Eye (tissue), 1 donor: ENCODE measurements at regions not wholly inside any gene's neighbourhood (a gene's known extent, or its start where the extent isn't known, plus 50 kb on each side); places are given as distances from the start of the nearest gene placed in this dataset.
A peak's percentile ranks its signal among the peaks of the same experiment; 100 is the strongest.

Source experiments
- DNase-seq: peaks from one replicate; pipeline ENCODE4 v3.0.0-alpha.2; 2015

DNA sequence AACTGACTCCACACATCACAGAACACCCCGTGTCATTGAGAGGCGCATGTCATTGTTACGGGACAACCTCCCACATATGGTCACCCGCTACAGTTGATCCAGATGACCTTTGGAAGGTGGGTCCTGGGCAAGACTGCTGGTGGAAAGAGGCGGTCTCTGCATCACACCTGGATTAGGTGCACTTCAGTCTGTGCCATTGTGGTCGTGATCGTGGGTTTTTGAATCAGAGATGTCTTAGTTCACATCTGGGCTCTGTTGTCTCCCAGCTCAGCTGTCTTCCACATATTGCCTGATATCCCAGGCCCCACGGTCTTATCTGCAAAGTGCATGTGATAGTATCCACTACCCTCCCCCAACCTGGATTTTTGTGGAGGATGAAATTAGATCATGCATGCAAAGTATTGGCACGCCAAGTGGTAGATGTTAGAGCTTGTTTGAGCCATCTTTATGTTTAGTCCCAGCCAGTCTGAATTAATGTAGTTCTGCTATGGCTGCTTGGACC lies 208.7 kb upstream of the FOXN3 start:
- no peak for DNase-seq

DNA sequence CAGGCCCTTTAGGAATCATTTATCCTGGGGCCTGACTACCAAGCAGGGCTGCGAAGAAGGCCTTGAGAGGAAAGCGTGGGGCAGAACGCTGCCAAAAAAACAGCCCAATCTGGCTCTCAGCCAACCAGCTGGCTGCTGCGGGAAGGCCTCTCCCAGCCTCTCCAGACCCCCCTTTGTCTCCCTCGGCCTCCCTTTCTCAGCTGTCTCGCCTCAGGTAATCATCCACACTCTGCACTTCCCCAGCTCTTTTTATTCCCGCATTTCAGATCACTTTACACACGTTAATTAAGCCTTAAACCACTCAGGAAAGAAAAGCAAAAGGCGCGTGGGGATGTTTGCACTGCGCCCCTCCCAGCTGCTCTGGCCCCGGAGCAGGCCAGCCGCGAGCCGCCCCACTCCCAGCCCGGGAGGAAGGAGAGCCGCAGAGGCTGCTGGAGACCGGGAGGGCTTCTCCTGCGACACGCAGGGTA lies 208.2 kb upstream of the FOXN3 start:
- DNase-seq: peak; percentile 73

DNA sequence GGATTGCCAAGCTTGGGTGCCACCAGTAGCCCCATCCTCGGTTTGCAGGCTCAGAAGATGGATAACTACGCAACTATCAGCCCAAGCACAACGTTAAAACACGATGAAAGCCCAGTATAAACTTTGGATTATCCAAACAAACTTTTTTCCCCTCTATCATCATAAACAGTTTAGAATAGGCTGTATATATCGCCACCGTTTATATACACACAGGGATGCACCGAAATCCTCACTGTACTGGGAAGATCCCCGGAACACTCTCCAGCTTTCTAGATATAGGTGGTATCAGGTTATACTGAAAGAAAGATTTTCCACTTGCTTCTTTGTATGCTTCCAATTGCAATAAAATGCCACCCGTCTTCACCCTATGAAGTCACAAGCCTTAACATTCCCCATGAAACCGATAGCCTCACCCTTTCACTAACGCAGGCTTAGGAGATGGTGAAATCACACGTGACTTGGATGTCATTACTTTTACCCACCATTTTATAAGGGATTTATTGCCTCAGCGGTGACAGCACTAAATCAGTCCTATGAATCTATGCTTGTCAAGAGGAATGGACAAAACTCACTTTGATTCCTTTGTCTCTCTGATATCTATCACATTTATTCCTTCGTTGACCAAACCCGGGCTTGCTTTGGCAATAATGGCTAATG lies 207.6 kb upstream of the FOXN3 start:
- no peak for DNase-seq

DNA sequence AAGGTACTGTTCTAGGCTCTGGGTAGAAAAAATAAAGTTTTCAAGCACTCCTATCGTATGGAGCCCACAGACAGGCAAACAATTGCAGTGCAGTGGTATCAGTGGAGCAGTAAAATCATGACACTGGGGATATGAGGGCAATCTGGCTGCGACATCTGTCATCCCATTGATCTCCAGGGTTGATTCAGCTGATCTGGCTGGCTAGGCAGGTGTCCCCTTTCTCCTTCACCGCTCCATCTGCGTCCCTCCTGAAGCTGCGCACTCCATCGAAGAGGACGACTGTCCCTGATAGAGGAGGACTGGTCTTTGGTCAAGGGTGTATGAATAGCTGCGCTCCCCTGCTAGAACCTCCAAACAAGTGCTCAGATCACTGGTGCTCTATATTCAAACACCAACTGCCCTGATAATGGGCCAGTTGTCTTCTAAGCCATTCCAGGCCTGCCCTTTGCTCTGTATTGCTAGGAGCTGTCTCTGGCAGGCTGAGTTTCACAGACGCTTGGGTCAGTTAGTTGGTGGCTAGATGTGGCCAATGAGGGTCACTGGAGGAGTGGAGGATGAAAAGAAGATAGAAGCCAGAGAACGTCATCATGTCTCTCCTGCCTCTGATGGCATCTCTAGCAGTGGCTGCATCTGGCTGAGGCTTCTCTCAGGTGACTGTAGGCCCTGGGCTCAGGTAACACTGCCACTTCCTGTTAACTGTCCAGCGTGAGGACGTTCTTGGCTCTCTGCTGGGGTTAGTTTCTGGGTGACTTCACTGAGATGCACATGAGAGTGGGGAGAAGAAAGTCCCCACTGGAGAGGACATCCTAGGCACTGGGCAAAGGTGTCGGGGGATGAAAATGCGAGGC lies 205.0 kb upstream of the FOXN3 start:
- peak; percentile 50 for DNase-seq

DNA sequence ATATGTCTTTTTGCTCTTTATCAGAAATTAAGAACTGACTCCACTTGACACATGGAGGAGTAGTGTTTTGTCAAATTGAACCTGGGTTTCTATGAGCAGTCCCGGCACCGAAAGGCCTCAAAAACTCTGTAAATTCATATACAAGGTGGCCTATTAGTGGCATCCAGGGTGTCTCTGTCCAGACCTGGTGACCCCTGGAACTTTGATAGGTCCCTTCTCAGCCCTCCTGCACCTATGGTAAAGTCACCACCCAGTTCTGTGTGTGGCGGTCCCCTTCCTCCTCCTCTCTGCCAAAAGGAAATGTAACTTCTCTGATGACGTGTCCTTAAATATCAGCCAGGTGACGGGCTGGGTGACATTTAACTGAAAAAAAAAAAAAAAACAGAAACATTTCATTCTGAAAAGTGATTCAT lies 204.0 kb upstream of the FOXN3 start:
- DNase-seq: no peak

DNA sequence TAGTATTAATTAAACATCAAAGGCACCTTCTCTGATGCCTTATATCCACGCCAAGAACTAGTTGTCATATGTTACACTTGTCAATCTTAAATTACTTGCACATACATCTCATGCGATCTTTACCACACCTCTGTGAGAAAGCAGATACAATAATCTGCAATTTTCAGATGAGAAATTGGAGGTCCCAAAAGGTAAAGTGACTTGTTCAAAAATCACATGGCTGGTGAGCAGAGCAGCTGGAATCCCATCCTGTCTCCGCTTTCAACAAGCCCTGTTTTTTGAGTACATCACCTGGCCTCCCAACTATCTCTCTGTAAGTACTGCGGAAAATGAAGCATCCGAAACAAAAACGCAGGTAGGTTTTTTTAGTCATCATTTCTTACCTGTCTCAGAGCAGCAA lies 203.4 kb upstream of the FOXN3 start:
- DNase-seq: no peak

DNA sequence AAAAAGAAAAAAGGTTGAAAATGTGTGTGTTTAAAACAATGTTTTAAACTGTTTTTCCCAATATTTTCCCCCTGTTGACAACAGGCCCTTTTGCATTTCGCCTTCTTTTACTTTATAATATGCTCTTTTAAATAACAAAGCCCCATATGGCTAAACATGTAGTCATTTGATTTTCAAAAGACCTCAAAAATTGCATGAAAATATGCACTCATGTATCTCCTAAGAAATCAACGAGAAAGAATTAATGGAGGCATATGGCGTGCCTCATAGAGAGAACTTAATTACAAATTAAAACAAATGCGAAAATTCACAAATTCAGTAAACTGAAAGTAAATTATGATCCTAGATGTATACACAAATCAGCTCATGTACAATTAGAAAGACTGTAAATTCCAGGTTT lies 202.6 kb upstream of the FOXN3 start:
- no peak for DNase-seq

DNA sequence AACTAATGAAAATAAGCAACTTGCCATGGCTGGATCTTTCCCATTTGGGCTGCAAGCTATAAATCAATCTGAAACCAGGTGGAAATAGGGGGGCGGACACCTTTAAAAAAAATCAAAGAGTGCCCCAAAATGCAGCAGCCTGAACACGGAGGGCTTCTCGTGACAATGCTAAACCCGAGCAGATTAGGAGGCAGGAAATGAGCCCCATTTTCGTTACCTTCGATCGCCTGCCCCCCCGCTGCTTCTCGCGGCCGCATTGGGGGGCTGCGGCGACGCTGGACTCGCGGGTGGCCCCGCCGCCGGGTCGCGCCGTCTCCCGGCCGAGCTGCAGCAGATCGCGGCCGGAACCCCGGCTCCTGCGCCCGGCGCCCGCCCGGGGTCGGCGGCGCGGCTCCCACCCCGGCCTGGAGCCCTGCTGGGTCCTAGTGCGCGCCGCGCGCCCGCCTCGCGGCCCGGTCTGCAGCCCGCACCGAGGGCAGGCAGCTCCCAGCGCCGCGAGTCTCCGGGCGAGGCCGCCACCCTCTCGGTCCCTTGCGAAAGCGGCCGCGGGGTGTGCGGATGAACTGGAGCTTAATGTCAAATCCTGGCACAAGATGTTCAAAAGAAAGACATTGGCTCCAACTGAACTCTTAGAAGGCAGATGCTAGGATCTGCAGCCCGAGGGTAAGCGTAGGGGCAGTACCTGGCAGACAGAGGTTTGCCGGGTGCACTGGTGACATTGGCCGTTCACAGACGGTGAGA lies 201.9 kb upstream of the FOXN3 start:
- peak; percentile 88 for DNase-seq

DNA sequence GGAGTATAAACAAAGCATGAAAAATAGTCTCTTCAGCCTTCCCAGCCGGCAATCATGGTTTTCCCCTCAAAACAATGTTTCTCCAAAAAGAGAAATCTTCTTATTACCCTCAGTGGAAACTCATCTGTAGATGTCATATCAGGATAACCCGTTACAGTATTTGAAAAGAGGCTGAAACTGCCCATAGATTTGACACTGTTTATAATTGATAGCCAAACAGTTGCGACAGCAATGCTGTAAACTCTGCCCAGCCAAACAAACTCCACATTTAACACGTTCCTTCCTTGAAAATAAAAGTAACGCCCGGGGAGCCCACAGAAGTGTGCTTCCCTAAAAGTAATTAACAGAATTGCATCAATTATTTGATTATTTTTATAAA lies 201.3 kb upstream of the FOXN3 start:
- no peak for DNase-seq

DNA sequence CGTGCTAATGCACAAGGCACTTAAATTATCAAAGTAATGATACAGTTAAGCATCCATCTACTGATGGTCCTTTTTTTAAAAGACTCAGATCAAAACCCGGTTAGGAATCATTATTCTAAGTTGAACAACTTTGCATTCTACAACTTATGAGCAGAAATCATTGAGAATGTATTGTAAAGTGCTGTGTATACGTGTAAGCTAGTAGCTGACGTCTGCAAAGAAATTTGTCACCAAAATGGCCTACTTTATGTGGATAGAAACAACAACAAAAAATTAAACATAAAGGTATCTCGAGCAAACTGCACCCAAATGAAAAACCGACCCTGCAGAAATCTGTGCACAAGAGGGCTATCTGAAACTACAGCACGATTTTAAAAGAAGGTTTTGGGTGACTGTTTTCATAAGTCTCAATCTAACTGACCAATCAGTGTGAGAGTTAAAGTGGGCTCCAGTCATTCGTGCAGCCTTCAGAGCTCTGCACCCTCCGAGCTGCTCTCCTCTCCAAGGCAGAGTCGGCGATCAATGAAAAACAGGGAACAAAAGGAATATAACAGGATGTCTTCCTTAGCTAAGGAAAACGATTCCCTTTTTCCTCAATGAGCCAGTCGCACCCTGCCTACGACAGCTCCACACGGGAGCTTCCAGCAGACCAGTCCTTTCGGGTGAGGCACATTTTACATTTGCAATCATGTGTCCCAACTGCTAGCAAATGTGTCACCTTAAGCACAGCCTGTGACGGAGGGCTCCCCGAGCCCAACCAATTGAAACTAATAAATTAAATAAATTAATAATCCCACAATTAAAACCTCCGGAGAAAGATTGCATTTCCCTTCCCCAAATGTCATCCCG lies 200.7 kb upstream of the FOXN3 start:
- DNase-seq: peak; percentile 82

DNA sequence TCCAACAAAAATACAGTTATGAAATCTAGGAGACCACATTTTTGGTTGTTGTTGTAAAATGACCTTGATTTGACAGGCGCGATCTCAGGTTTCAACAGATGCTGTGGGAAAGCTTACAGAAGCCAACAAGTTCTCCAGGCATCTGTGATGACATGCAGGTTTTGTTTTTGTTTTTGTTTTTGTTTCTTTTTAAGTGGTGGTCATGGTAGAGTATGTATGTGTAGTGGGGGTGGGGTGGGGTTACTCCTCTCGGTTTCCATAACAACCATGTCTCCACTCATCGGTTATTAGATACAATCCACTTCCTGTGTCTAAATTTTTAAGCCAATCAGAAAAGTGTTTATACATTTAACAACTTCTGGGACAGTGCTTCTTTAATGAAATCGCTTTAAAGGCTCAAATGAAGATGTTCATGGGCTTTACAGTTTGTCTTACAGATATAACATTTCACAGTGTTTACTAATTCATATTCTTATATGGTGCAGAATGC lies 199.9 kb upstream of the FOXN3 start:
- DNase-seq: peak; percentile 57

DNA sequence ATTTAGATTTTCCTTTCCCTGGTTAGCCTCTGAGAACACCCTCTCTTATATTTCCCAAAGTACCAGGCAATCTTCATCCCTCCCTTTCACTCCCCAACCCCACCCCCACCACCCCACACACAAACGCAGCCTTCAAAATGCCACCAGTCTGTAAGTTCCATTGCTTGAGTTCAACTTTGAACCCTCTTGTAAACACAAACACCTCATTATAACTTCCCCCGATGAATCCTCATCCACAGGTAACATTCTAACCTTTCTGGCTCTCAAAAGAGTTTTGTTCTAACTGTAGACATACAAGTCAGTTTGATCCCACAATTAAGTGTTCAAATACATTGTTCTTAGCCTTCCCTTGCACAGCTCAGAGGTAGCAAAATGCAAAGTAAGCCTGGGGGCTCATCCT lies 199.4 kb upstream of the FOXN3 start:
- DNase-seq: no peak

DNA sequence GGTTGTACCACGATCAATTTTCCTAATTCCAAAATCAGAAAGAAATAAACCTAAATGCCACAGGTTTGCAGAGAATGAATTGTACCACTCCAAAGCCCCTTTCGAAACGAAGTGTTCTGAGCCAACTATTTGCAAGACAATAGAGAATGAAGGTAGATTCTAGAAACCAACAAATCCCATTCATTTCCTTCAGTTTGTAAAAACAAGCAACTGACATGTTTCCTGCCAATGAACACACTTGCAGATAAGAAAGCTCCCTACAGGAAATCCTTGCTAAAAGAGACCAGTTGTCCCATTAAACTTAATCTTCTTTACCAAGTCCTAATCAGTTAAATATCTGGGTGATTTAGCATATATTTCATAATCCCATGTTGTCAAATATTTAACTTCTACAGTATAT lies 198.4 kb upstream of the FOXN3 start:
- DNase-seq: no peak

DNA sequence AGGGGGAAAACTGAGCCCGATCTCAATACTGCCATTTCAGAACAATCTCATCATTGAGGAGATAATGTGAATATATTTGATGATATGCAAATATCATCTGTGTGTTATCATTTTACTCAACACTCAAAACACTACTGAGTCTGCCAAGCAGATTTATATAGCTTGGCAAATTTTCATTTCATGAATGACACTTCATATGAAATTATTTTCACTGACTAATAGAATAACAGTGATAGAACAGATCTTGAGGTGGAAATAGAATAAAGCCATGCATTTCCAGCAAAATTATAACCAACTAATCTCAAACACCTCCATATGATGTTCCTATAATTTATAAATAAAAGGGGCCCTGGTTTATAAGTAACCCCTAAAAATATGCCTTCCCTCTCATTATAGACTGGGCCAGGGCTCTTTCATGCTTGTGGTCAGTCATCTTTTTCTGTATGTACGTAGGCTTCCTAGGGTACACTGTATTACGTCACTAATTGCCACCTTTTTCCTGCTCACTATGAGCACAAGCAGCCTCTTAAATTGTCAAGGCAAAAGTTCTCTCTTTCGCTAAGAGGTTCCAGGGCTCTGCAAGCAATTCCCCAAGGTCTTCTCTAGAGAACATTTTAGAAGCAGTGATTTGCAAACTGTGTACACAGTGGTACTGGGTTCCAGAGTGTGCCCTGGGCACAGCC lies 197.1 kb upstream of the FOXN3 start:
- DNase-seq: no peak

DNA sequence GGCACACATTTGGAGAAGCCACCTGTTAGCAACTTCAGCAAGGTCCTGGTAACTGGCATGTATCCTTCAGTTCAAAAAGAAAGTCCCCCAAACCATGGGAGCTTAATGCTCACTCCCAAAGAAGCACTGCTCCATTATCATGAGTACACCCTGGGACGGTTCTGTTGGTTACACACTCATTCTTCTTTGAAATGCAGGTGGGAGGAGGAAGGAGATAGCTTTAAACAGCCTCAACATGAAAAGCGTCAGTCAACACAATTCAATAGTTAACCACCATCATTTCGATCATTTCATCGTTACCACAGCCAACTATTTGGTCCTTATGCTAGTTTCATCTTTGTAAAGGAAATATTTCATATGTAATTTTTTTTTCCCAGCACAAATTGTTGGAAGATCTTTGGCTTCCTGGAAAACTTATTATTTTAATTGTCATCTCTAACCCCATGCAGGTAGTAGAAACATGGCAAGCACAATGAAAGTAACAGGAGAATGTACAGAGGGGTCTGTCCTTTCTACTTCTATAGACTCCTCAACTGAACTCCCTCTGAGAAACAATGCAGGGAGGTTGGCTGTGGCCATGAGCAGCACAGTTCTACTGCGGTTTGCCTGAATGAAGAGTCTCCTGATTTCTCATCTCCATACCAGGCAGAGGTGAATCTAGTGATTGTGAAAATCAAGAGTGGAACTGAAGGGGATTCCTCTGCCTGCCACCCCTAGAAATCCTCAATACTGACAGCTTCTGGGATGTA lies 196.4 kb upstream of the FOXN3 start:
- DNase-seq: no peak

DNA sequence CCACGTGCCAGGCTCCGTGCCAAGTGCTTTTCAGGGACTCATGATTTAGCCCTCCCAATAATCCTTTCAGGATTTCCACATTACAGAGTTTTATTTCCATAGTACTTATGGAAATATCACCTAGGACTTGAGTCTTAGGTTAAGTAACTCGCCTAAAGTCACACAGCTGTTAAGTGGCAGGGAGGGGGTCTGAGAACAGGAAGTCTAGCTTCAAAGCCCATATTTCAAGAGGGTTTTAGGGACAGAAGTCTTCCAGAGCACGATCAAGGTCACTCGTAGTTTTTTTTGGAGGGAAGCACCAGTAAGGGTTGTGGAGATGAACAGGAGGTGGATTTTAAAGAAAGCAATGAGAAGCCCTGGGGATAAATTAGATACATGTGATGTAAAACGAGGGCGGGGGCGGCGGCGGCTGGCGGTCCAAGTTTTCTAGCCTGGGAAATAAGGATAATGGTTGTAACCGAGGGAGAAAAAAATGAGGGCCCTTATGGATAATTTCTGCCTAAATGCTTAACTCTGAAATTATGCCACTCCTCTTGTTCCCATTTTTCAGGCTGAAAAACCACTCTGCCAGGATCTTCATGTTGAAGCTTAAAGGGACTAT lies 192.6 kb upstream of the FOXN3 start:
- DNase-seq: no peak

DNA sequence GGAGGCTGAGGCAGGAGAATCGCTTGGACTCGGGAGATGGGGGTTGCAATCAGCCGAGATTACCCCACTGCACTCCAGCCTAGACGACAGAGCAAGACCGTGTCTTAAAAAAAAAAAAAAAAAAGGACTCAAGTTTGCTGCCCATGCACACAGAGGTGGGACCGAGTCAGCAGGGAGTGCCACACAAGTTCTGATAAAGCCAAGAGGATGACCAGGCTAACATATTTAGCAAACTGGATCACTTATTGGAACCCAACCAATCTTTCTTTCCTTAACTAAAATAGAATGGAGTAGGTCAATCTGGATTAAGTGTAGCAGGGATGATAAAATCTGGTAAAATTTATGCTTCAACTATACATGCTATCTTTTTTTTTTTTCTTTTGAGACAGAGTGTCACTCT lies 190.4 kb upstream of the FOXN3 start:
- no peak for DNase-seq

DNA sequence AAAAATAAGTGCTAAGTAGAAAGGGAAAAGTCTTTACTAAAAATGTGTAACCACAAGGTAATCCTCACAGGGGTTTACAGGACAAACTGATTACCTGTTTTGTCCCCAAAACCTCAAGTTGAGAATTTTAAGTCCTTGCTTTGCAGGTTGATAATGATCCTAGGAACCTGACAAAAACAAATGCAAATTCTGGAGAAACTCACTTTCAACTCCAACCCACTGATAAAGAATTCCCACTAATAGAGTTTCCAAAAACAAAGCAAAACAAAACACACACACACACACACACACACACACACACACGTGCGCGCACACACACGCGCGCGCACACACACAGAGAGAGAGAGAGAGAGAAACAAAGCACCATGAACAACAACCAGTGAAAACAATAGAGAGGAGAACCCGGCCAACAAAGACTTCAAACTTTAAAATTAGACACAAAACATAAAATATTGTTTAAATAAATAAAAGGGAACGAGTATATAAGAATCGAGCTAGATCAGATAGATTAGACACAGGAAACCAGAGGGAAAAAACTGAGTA lies 187.0 kb upstream of the FOXN3 start:
- DNase-seq: no peak

DNA sequence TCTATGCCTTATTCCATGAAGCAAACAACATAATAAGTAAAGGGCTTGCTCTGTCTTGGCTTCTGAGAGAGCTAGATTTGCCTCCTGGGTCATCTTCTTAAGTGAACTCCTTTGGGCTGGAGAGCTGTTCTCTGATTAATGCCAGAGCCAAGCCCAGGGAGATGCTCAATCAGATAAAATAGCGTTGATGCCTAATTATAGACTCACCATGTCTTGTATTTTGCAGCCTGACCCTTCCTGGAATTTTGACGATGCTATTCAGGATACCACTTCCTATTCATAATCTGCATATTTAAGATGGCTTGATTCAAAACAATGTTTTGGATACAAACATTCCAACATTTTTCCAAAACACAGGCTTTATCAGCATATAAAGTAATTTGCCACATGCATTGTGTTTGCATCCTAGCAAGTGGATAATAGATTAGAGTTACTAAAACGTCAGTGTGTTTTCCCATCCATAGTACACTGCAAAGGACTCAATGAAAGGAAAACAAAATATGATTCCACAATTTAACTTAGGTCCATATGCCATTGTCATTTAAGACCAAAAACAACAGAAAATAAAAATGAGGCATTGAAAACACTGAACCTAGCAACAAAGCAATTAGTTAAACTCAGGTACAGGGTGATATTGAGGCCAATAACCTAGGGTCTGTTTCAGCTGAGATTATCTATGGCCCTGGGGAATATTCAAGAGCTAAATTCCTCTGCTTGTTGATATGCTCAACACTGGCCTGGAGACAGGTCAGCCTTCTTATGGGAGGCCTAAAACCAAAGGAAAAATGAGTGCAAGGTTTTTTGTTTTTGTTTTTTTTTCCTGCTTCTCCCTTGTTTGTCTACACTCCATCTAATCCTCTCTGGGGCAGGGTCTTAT lies 184.2 kb upstream of the FOXN3 start:
- no peak for DNase-seq
